Medulla oblongata (tissue), 1 donor: ENCODE measurements at regions not wholly inside any gene's neighbourhood (a gene's known extent, or its start where the extent isn't known, plus 50 kb on each side); places are given as distances from the start of the nearest gene placed in this dataset.

Experiments
- DNase-seq: peaks from one replicate; pipeline ENCODE4 v3.0.0-alpha.2; 2015; ENCODE audit errors: extremely low spot score

GRCh38 chr1:47701741-47702515 lies 264.1 kb downstream of the FOXD2 start:
- no peak for DNase-seq

GRCh38 chr1:47703156-47703825 lies 265.4 kb downstream of the FOXD2 start:
- DNase-seq = no peak

- no peak for DNase-seq
These were observed 266.2 kb downstream of the FOXD2 start for GRCh38 chr1:47703981-47704596.

GRCh38 chr1:47705517-47706130 lies 267.8 kb downstream of the FOXD2 start:
- DNase-seq = no peak

- DNase-seq = no peak
These were observed 269.7 kb downstream of the FOXD2 start for GRCh38 chr1:47707503-47707902.

- DNase-seq = no peak
These were observed 270.2 kb downstream of the FOXD2 start for GRCh38 chr1:47708019-47708535.

GRCh38 chr1:47708658-47709018 lies 270.8 kb downstream of the FOXD2 start:
- DNase-seq = no peak

GRCh38 chr1:47709019-47709871 lies 271.4 kb downstream of the FOXD2 start:
- DNase-seq = peak; percentile 8

- peak; percentile 22 for DNase-seq
These were observed 272.0 kb downstream of the FOXD2 start for GRCh38 chr1:47709872-47710231.

- peak; percentile 62 for DNase-seq
These were observed 272.7 kb downstream of the FOXD2 start for GRCh38 chr1:47710329-47711071.
